ENCODE measurements at regions not wholly inside any gene's neighbourhood (a gene's known extent, or its start where the extent isn't known, plus 50 kb on each side); places are given as distances from the start of the nearest gene placed in this dataset. TPM values are rescaled to one million over a fixed set of nuclear protein-coding genes. Genes with fewer than 3 reads are reported as not detected.

GRCh38 chr2:51084750-51085149, 52.8 kb upstream of the NRXN1 start:
- ATAC-seq, result no peak
- POLR2A ChIA-PET, result no interaction called here
- DNase-seq, result no peak
- Mint-ChIP-seq H3K4me1 (ENCODE audit: low read depth) (no peaks in the 10 kb centered on the region), H3K36me3 (ENCODE audit: low read depth) (no peaks in the 10 kb centered on the region), H3K9me3 (peaks cover 3% of the 10 kb centered on the region), H3K4me3 (no peak overlapping the region), H3K27ac (no peak overlapping the region), H3K27me3 (no peaks in the 10 kb centered on the region)
- CTCF ChIA-PET, result no interaction called here
- intact Hi-C loops (cut with micrococcal nuclease), result no loop called here
- TF ChIP-seq CTCF (IDR thresholded peaks at IDR 0.05), result no peak

Small RNAs in the stretch of these regions (microRNA-seq; reads per million reads assigned to microRNA genes)
- not detected for gene MIR4431 (ENCODE audit: borderline microRNAs expressed, borderline replicate concordance)
